ENCODE measurements at regions not wholly inside any gene's neighbourhood (a gene's known extent, or its start where the extent isn't known, plus 50 kb on each side); places are given as distances from the start of the nearest gene placed in this dataset.

DNA sequence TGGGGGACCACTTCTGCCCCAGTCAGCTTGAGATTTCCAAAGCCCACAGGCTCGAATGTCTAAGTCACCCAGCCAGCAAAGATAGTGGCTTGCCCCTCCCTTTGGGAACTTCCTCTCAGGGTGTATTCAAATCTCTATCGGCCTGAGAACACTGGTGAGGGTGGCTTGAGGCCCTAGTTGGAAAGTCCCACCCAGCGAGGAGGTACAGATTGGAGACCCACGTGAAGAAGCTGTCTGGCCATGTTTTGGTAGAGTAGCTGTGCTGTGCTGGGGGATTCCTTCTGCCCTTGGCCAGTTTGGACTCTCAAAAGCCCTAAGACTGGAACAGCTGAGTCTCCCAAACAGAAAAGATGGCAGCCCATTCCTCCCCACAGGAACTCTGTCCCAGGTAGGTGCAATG is 172.7 kb upstream of the RIOK2 start:
- no peak overlapping the region for H3K4me3 Mint-ChIP-seq
- peaks cover 25% of the 10 kb centered on the region for H3K9me3 Mint-ChIP-seq
- Histone ChIP-seq H3K9me3 (ENCODE audit: control insufficient read depth in 1 of 2, insufficient read depth in 1 of 2, low read length in 2 of 2) (peaks cover 16 to 27% of the 10 kb centered on the region in 2 experiments), H3K27me3 (ENCODE audit: control insufficient read depth in 1 of 2, insufficient read depth in 2 of 2, low read length in 2 of 2) (no peaks in the 10 kb centered on the region), H3K27ac (ENCODE audit: low read depth in 1 of 2, low read length in 2 of 2) (no peak overlapping the region), H3K4me1 (ENCODE audit: insufficient read depth, low read length) (no peaks in the 10 kb centered on the region), H3K4me3 (ENCODE audit: low read length) (no peak overlapping the region), H3K36me3 (ENCODE audit: insufficient read depth, low read length) (no peaks in the 10 kb centered on the region)
- intact Hi-C loops (cut with DNase I, micrococcal nuclease): loop anchor here in 1 of 2 experiments (5.0 kb wide), 1 partner anchor 727 kb away; no protein-coding TSS in a partner anchor
- CTCF ChIA-PET: no interaction called here
- no peak for ATAC-seq (ENCODE audit: poor library complexity)
- H3K4me1 Mint-ChIP-seq (ENCODE audit: low read depth): no peaks in the 10 kb centered on the region
- H3K27ac Mint-ChIP-seq: no peak overlapping the region
- POLR2A ChIA-PET: no interaction called here
- TF ChIP-seq CTCF (IDR thresholded peaks at IDR 0.05): no peak
- H3K27me3 Mint-ChIP-seq: no peaks in the 10 kb centered on the region
- no peak for DNase-seq
- H3K36me3 Mint-ChIP-seq (ENCODE audit: low read depth): peaks cover 4% of the 10 kb centered on the region

GRCh38 chr5:97363577-97363976 is 180.5 kb upstream of the RIOK2 start:
- CTCF ChIA-PET: no interaction called here
- H3K27me3 Mint-ChIP-seq: no peaks in the 10 kb centered on the region

GRCh38 chr5:97364731-97365130 is 181.7 kb upstream of the RIOK2 start:
- Mint-ChIP-seq H3K36me3 (ENCODE audit: low read depth) (no peaks in the 10 kb centered on the region), H3K27me3 (no peaks in the 10 kb centered on the region), H3K4me1 (ENCODE audit: low read depth) (no peaks in the 10 kb centered on the region), H3K27ac (no peak overlapping the region), H3K9me3 (peaks cover 3% of the 10 kb centered on the region), H3K4me3 (no peak overlapping the region)
- H3K4me1 ChIP-seq (ENCODE audit: insufficient read depth, low read length): no peaks in the 10 kb centered on the region
- no peaks in the 10 kb centered on the region for H3K27me3 ChIP-seq (ENCODE audit: control insufficient read depth in 1 of 2, insufficient read depth in 2 of 2, low read length in 2 of 2)
- H3K9me3 ChIP-seq (ENCODE audit: control insufficient read depth in 1 of 2, insufficient read depth in 1 of 2, low read length in 2 of 2): peaks cover 0 to 12% of the 10 kb centered on the region in 2 experiments
- CTCF ChIA-PET: no interaction called here
- no peak for TF ChIP-seq CTCF (IDR thresholded peaks at IDR 0.05)
- DNase-seq (no peak), ATAC-seq (ENCODE audit: poor library complexity) (no peak)
- POLR2A ChIA-PET: no interaction called here
- no peak overlapping the region for H3K27ac ChIP-seq (ENCODE audit: low read depth in 1 of 2, low read length in 2 of 2)
- H3K4me3 ChIP-seq (ENCODE audit: low read length): no peak overlapping the region
- no peaks in the 10 kb centered on the region for H3K36me3 ChIP-seq (ENCODE audit: insufficient read depth, low read length)
- intact Hi-C loops (cut with DNase I, micrococcal nuclease): no loop called here

More at GRCh38 chr5:97363577-97363976, 180.5 kb upstream of the RIOK2 start:
- Mint-ChIP-seq H3K9me3 (peaks cover 2% of the 10 kb centered on the region), H3K36me3 (ENCODE audit: low read depth) (no peaks in the 10 kb centered on the region), H3K27ac (no peak overlapping the region), H3K4me3 (no peak overlapping the region), H3K4me1 (ENCODE audit: low read depth) (no peaks in the 10 kb centered on the region)
- POLR2A ChIA-PET: interaction anchor here (0.6 kb wide), 1 partner anchor 22 kb away, joined by 3 read pairs; no protein-coding TSS in a partner anchor
- intact Hi-C loops (cut with DNase I, micrococcal nuclease): no loop called here
- no peaks in the 10 kb centered on the region for H3K4me1 ChIP-seq (ENCODE audit: insufficient read depth, low read length)
- no peak overlapping the region for H3K27ac ChIP-seq (ENCODE audit: low read depth in 1 of 2, low read length in 2 of 2)
- TF ChIP-seq CTCF (IDR thresholded peaks at IDR 0.05): no peak
- DNase-seq: no peak
- H3K9me3 ChIP-seq (ENCODE audit: control insufficient read depth in 1 of 2, insufficient read depth in 1 of 2, low read length in 2 of 2): peaks cover 0 to 4% of the 10 kb centered on the region in 2 experiments
- H3K4me3 ChIP-seq (ENCODE audit: low read length): no peak overlapping the region
- H3K36me3 ChIP-seq (ENCODE audit: insufficient read depth, low read length): no peaks in the 10 kb centered on the region
- H3K27me3 ChIP-seq (ENCODE audit: control insufficient read depth in 1 of 2, insufficient read depth in 2 of 2, low read length in 2 of 2): no peaks in the 10 kb centered on the region
- ATAC-seq (ENCODE audit: poor library complexity): no peak
